ENCODE measurements at regions not wholly inside any gene's neighbourhood (a gene's known extent, or its start where the extent isn't known, plus 50 kb on each side); places are given as distances from the start of the nearest gene placed in this dataset.

DNA sequence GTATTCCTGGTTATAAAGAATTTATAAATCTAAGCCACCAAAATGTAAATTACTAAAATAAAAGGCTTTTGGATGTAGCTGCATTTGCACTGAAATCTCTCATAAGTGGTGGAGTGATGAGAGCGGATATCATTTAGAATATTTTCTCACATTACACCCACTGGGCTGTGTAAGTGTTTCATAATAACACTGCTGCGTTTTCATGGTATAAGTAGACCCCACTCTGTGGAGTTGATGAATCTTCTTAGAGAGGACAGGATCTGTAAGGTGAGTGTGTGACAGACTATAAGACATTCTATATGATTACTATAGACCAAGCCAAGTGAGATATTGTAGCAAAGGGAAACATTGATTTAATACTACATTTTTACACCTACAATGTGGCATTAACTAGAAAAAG lies 1024.1 kb upstream of the LRRN3 start:
- Histone ChIP-seq H3K4me2 (replicated peaks; ENCODE audit: extremely low read depth, low read length, poor library complexity, severe bottlenecking) (no peak overlapping the region), H3K4me1 (ENCODE audit: control insufficient read depth in 1 of 2, insufficient read depth in 2 of 2, low read length in 2 of 2) (no peaks in the 10 kb centered on the region), H3K79me2 (ENCODE audit: insufficient read depth, low read length) (no peaks in the 10 kb centered on the region), H4K20me1 (ENCODE audit: insufficient read depth, low read length) (no peaks in the 10 kb centered on the region), H2AFZ (ENCODE audit: insufficient read depth, low read depth, low read length, poor library complexity, severe bottlenecking) (no peak overlapping the region), H3K4me3 (replicated peaks in 1 of 3; ENCODE audit: low read depth in 2 of 3, low read length in 3 of 3) (no peak overlapping the region), H3K9me3 (replicated peaks in 1 of 2; ENCODE audit: control insufficient read depth in 1 of 2, insufficient read depth in 1 of 2, low read length in 2 of 2) (no peaks in the 10 kb centered on the region), H3K27ac (ENCODE audit: low read depth in 1 of 2, low read length in 2 of 2) (no peak overlapping the region), H3K36me3 (replicated peaks in 1 of 2; ENCODE audit: control insufficient read depth in 1 of 2, insufficient read depth in 2 of 2, low read length in 2 of 2) (no peaks in the 10 kb centered on the region), H3K27me3 (ENCODE audit: control insufficient read depth in 2 of 2, insufficient read depth in 2 of 2, low read length in 2 of 2) (no peaks in the 10 kb centered on the region), H3K9ac (ENCODE audit: insufficient read depth, low read length, poor library complexity, severe bottlenecking) (no peak overlapping the region)
- Mint-ChIP-seq H3K36me3 (no peaks in the 10 kb centered on the region), H3K27me3 (ENCODE audit: low read depth in 3 of 3) (no peaks in the 10 kb centered on the region), H3K4me3 (no peak overlapping the region), H3K27ac (no peak overlapping the region), H3K4me1 (no peaks in the 10 kb centered on the region), H3K9me3 (peaks cover 0 to 4% (median 2%) of the 10 kb centered on the region in 7 donors)
- intact Hi-C loops (cut with micrococcal nuclease), result no loop called here
- TF ChIP-seq, protein P1, sequence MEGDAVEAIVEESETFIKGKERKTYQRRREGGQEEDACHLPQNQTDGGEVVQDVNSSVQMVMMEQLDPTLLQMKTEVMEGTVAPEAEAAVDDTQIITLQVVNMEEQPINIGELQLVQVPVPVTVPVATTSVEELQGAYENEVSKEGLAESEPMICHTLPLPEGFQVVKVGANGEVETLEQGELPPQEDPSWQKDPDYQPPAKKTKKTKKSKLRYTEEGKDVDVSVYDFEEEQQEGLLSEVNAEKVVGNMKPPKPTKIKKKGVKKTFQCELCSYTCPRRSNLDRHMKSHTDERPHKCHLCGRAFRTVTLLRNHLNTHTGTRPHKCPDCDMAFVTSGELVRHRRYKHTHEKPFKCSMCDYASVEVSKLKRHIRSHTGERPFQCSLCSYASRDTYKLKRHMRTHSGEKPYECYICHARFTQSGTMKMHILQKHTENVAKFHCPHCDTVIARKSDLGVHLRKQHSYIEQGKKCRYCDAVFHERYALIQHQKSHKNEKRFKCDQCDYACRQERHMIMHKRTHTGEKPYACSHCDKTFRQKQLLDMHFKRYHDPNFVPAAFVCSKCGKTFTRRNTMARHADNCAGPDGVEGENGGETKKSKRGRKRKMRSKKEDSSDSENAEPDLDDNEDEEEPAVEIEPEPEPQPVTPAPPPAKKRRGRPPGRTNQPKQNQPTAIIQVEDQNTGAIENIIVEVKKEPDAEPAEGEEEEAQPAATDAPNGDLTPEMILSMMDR (IDR thresholded peaks at IDR 0.05), result no peak
- WGBS (ENCODE audit: insufficient coverage), result no CpG with 5 or more reads among the region's 2 CpGs
- no peak for DNase-seq

DNA sequence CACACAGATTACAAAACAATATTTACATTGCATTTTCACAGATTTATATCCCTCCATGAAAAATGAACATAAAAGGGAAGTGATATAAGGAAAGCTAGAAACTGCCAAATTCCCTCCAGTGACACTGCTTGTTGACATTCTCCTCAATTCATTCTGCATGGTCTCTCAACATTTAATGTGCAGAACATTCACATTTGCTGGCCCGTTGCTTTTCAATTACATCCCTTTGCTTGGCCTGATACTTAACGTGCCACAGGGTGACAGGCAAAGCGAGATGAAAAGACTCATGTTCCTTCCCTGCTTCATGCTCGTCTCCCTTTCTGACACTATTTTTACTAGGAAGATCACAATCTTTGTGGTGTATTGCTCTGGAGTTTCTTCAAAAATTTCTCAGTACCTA lies 1019.7 kb upstream of the LRRN3 start:
- Histone ChIP-seq H2AFZ (ENCODE audit: insufficient read depth, low read depth, low read length, poor library complexity, severe bottlenecking) (no peak overlapping the region), H3K4me3 (replicated peaks in 1 of 3; ENCODE audit: low read depth in 2 of 3, low read length in 3 of 3) (no peak overlapping the region), H4K20me1 (ENCODE audit: insufficient read depth, low read length) (no peaks in the 10 kb centered on the region), H3K27ac (ENCODE audit: low read depth in 1 of 2, low read length in 2 of 2) (no peak overlapping the region), H3K36me3 (replicated peaks in 1 of 2; ENCODE audit: control insufficient read depth in 1 of 2, insufficient read depth in 2 of 2, low read length in 2 of 2) (no peaks in the 10 kb centered on the region), H3K9ac (ENCODE audit: insufficient read depth, low read length, poor library complexity, severe bottlenecking) (no peak overlapping the region), H3K4me2 (replicated peaks; ENCODE audit: extremely low read depth, low read length, poor library complexity, severe bottlenecking) (no peak overlapping the region), H3K27me3 (ENCODE audit: control insufficient read depth in 2 of 2, insufficient read depth in 2 of 2, low read length in 2 of 2) (no peaks in the 10 kb centered on the region), H3K4me1 (ENCODE audit: control insufficient read depth in 1 of 2, insufficient read depth in 2 of 2, low read length in 2 of 2) (no peaks in the 10 kb centered on the region), H3K79me2 (ENCODE audit: insufficient read depth, low read length) (no peaks in the 10 kb centered on the region), H3K9me3 (replicated peaks in 1 of 2; ENCODE audit: control insufficient read depth in 1 of 2, insufficient read depth in 1 of 2, low read length in 2 of 2) (no peaks in the 10 kb centered on the region)
- Mint-ChIP-seq H3K27ac (no peak overlapping the region), H3K27me3 (ENCODE audit: low read depth in 3 of 3) (no peaks in the 10 kb centered on the region), H3K9me3 (peaks cover 0 to 4% (median 0%) of the 10 kb centered on the region in 7 donors), H3K4me1 (no peaks in the 10 kb centered on the region), H3K36me3 (no peaks in the 10 kb centered on the region), H3K4me3 (no peak overlapping the region)
- TF ChIP-seq, protein P1 (IDR thresholded peaks at IDR 0.05), result no peak
- intact Hi-C loops (cut with micrococcal nuclease), result no loop called here
- DNase-seq, result no peak
- 100% methylated on average over 2 of the region's 4 CpGs for WGBS (ENCODE audit: insufficient coverage)
